ENCODE measurements at regions not wholly inside any gene's neighbourhood (a gene's known extent, or its start where the extent isn't known, plus 50 kb on each side); places are given as distances from the start of the nearest gene placed in this dataset.

DNA sequence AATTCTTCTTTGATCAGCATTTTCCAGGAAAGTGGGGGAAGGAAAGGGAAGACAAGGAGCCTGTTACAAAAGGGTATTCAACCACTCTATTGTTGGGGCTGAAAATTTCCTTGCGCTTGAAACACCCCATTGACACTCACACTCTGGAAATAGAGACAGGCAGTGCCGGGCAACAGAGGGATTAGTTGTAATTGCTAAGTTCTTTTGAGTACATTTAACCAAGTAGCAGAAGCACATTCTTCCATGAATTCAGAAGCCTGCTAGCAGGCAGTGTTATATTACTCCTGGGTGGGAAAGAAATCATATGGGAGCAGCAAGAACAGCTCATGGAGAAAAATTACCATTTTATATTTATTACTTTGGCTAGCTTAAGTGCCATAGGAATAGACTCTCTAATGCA is 745.5 kb downstream of the C6orf118 start:
- TF ChIP-seq EZH2phosphoT487 (IDR thresholded peaks at IDR 0.05; ENCODE audit: low read depth) (no peak), CTCF (IDR thresholded peaks at IDR 0.05; ENCODE audit: low read depth, low read length) (no peak)
- Histone ChIP-seq H4K20me1 (ENCODE audit: insufficient read depth, low read length) (no peaks in the 10 kb centered on the region), H3K27ac (ENCODE audit: low read length) (no peak overlapping the region), H2AFZ (ENCODE audit: low read depth, low read length) (no peak overlapping the region), H3K79me2 (ENCODE audit: low read length) (no peaks in the 10 kb centered on the region), H3K4me2 (ENCODE audit: low read length) (no peak overlapping the region), H3K4me3 (ENCODE audit: low read length) (no peak overlapping the region), H3K4me1 (ENCODE audit: low read length) (no peaks in the 10 kb centered on the region), H3K9ac (ENCODE audit: low read length) (no peak overlapping the region), H3K36me3 (replicated peaks; ENCODE audit: low read depth, low read length) (no peaks in the 10 kb centered on the region), H3K27me3 (ENCODE audit: low read depth, low read length) (no peaks in the 10 kb centered on the region), H3K9me3 (ENCODE audit: insufficient read depth, low read length) (no peaks in the 10 kb centered on the region)

GRCh38 chr6:164561656-164562055 is 747.7 kb downstream of the C6orf118 start:
- TF ChIP-seq CTCF (IDR thresholded peaks at IDR 0.05; ENCODE audit: low read depth, low read length): no peak
- TF ChIP-seq EZH2phosphoT487 (IDR thresholded peaks at IDR 0.05; ENCODE audit: low read depth): no peak
- H2AFZ ChIP-seq (ENCODE audit: low read depth, low read length): no peak overlapping the region
- H3K9me3 ChIP-seq (ENCODE audit: insufficient read depth, low read length): no peaks in the 10 kb centered on the region
- H3K9ac ChIP-seq (ENCODE audit: low read length): no peak overlapping the region
- no peaks in the 10 kb centered on the region for H4K20me1 ChIP-seq (ENCODE audit: insufficient read depth, low read length)
- no peak overlapping the region for H3K27ac ChIP-seq (ENCODE audit: low read length)
- H3K4me2 ChIP-seq (ENCODE audit: low read length): no peak overlapping the region
- H3K27me3 ChIP-seq (ENCODE audit: low read depth, low read length): no peaks in the 10 kb centered on the region
- no peak overlapping the region for H3K4me3 ChIP-seq (ENCODE audit: low read length)
- no peaks in the 10 kb centered on the region for H3K36me3 ChIP-seq (replicated peaks; ENCODE audit: low read depth, low read length)
- no peaks in the 10 kb centered on the region for H3K79me2 ChIP-seq (ENCODE audit: low read length)
- H3K4me1 ChIP-seq (ENCODE audit: low read length): no peaks in the 10 kb centered on the region

DNA sequence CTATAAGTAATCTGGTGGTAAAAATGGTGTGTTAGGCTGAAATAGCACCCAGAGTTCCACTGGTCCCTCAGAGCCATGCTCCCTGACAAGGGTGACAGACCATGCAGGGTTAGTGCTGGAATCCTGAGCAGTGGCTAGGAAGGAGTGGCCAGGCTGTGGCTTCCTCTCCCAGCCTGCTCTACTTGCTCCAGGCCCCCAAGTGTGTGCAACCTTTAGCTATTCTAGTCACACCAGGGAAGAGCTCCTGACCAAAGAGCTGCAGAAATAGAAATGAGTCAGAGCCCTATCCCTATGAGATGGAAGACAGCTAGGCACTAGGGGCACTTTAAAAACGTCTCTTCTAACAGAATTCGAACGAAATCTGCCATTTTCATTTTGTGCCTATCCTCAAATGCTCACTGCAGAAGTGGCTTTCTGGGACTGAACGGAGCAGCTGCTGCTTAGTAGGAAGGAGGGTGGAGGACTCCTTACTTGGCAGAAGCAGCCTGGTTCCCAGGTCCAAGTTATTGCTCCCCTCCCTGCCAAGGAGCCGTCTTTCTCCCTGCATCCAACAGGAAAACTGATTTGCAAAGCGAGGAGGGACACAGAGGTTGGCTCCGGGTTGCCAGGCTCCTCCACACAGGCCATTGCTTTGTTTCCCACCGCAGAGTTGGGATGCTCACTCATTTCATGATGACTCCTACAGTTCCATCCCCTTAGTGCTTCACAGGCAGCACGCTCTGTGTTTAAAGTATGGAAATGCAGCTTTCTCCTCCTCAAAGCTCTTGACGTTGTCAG is 754.5 kb downstream of the C6orf118 start:
- Histone ChIP-seq H3K9ac (ENCODE audit: low read length) (no peak overlapping the region), H3K4me2 (ENCODE audit: low read length) (no peak overlapping the region), H3K4me1 (ENCODE audit: low read length) (no peaks in the 10 kb centered on the region), H2AFZ (ENCODE audit: low read depth, low read length) (no peak overlapping the region), H3K9me3 (ENCODE audit: insufficient read depth, low read length) (no peaks in the 10 kb centered on the region), H3K79me2 (ENCODE audit: low read length) (no peaks in the 10 kb centered on the region), H3K27ac (ENCODE audit: low read length) (no peak overlapping the region), H3K4me3 (ENCODE audit: low read length) (no peak overlapping the region), H3K27me3 (ENCODE audit: low read depth, low read length) (no peaks in the 10 kb centered on the region), H3K36me3 (replicated peaks; ENCODE audit: low read depth, low read length) (no peaks in the 10 kb centered on the region), H4K20me1 (ENCODE audit: insufficient read depth, low read length) (no peaks in the 10 kb centered on the region)
- no peak for TF ChIP-seq EZH2phosphoT487 (IDR thresholded peaks at IDR 0.05; ENCODE audit: low read depth)
- no peak for TF ChIP-seq CTCF (IDR thresholded peaks at IDR 0.05; ENCODE audit: low read depth, low read length)

GRCh38 chr6:164554226-164554625 is 755.2 kb downstream of the C6orf118 start:
- Histone ChIP-seq H3K9ac (ENCODE audit: low read length) (no peak overlapping the region), H3K79me2 (ENCODE audit: low read length) (no peaks in the 10 kb centered on the region), H4K20me1 (ENCODE audit: insufficient read depth, low read length) (no peaks in the 10 kb centered on the region), H3K27me3 (ENCODE audit: low read depth, low read length) (no peaks in the 10 kb centered on the region), H2AFZ (ENCODE audit: low read depth, low read length) (no peak overlapping the region), H3K9me3 (ENCODE audit: insufficient read depth, low read length) (no peaks in the 10 kb centered on the region), H3K4me1 (ENCODE audit: low read length) (no peaks in the 10 kb centered on the region), H3K4me2 (ENCODE audit: low read length) (no peak overlapping the region), H3K4me3 (ENCODE audit: low read length) (no peak overlapping the region), H3K36me3 (replicated peaks; ENCODE audit: low read depth, low read length) (no peaks in the 10 kb centered on the region), H3K27ac (ENCODE audit: low read length) (no peak overlapping the region)
- no peak for TF ChIP-seq EZH2phosphoT487 (IDR thresholded peaks at IDR 0.05; ENCODE audit: low read depth)
- TF ChIP-seq CTCF (IDR thresholded peaks at IDR 0.05; ENCODE audit: low read depth, low read length): no peak
